Thyroid gland (tissue), 4 donors: ENCODE measurements at regions not wholly inside any gene's neighbourhood (a gene's known extent, or its start where the extent isn't known, plus 50 kb on each side); places are given as distances from the start of the nearest gene placed in this dataset.

Experiments
- DNase-seq, 2 donors: peaks; one replicate each; pipeline ENCODE4 v3.0.0-alpha.2; 2019
- H3K27ac ChIP-seq, 3 donors: fragments of 200-600 bp; sonication (generic); 1 replicate in 2 of 3; 2 replicates in 1 of 3; pipeline ENCODE4 v1.5.1; 2016 to 2019; ENCODE audit warnings: mild to moderate bottlenecking in 1 of 3, moderate library complexity in 1 of 3
- H3K27me3 ChIP-seq: fragments of 200-600 bp; sonication (generic); one replicate; pipeline ENCODE4 v1.5.1; 2019
- H3K36me3 ChIP-seq, 2 donors: fragments of 200-600 bp; sonication (generic); one replicate each; pipeline ENCODE4 v1.5.1; 2016 to 2019
- H3K4me1 ChIP-seq, 2 donors: fragments of 200-600 bp; sonication (generic); one replicate each; pipeline ENCODE4 v1.5.1; 2017 to 2019
- H3K4me3 ChIP-seq, 3 donors: fragments of 200-600 bp; sonication (generic); replicated peaks in 1 of 3; 1 replicate in 2 of 3; 2 replicates in 1 of 3; pipeline ENCODE4 v1.5.1; 2016; ENCODE audit warnings: mild to moderate bottlenecking in 1 of 3
- H3K9me3 ChIP-seq: fragments of 200-600 bp; sonication (generic); one replicate; pipeline ENCODE4 v1.5.1; 2017
- POLR2A ChIP-seq, 2 donors: fragments of 450-650 bp; IDR thresholded peaks; one replicate each; pipeline ENCODE4 v1.6.1; 2017; ENCODE audit warnings: antibody characterized with exemption in 2 of 2, mild to moderate bottlenecking in 2 of 2, moderate library complexity in 1 of 2
- WGBS, 2 donors: methylation state at CpG; one replicate each; pipeline ENCODE4 v1.1.5; 2017; 5-methylcytosine and 5-hydroxymethylcytosine counted together
- intact Hi-C: fragments of 100-400 bp; cut with DNase I; formaldehyde crosslinking; loops from one replicate; pipeline ENCODE4 v1.15.1; 2023
- TF ChIP-seq, protein P1 (sequence below), 6 experiments: fragments of 200-600 bp in 3 of 6; fragments of 450-650 bp in 3 of 6; sonication (generic) in 3 of 6; IDR thresholded peaks; one replicate each; pipeline ENCODE4 v1.5.1; 2016 to 2019; ENCODE audit warnings: antibody characterized with exemption in 6 of 6, mild to moderate bottlenecking in 2 of 6, inconsistent platforms in 1 of 6, moderate library complexity in 1 of 6

DNA sequence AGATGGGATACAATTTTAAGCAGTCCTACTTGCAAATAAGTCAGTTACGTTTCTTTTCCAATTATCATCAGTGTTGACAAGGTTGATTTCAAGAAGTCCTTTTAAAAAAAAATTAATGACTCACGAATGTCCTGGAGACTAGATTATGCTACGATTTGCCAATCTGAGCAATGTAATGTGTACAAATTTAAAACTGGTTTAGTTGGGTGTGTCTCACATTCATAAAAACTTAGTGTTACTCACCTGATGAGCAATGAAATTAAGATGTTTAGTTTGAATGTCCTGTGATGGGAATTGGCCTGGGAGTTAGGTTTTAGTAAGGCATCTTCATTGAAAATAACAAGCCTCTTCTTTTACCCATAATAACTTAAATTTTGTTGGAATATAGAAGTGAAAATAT lies 136.7 kb upstream of the POF1B start:
- TF ChIP-seq, protein P1, sequence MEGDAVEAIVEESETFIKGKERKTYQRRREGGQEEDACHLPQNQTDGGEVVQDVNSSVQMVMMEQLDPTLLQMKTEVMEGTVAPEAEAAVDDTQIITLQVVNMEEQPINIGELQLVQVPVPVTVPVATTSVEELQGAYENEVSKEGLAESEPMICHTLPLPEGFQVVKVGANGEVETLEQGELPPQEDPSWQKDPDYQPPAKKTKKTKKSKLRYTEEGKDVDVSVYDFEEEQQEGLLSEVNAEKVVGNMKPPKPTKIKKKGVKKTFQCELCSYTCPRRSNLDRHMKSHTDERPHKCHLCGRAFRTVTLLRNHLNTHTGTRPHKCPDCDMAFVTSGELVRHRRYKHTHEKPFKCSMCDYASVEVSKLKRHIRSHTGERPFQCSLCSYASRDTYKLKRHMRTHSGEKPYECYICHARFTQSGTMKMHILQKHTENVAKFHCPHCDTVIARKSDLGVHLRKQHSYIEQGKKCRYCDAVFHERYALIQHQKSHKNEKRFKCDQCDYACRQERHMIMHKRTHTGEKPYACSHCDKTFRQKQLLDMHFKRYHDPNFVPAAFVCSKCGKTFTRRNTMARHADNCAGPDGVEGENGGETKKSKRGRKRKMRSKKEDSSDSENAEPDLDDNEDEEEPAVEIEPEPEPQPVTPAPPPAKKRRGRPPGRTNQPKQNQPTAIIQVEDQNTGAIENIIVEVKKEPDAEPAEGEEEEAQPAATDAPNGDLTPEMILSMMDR (IDR thresholded peaks at IDR 0.05): no peak
- no peak for TF ChIP-seq POLR2A (IDR thresholded peaks at IDR 0.05)
- H3K27me3 ChIP-seq: no peaks in the 10 kb centered on the region
- 75 to 81% methylated on average over 3 of the region's 3 CpGs for WGBS, 2 donors
- H3K27ac ChIP-seq: no peak overlapping the region
- H3K9me3 ChIP-seq: no peaks in the 10 kb centered on the region
- no peak overlapping the region for H3K4me3 ChIP-seq
- intact Hi-C loops: no loop called here
- H3K36me3 ChIP-seq: no peaks in the 10 kb centered on the region
- no peaks in the 10 kb centered on the region for H3K4me1 ChIP-seq
- DNase-seq: no peak

DNA sequence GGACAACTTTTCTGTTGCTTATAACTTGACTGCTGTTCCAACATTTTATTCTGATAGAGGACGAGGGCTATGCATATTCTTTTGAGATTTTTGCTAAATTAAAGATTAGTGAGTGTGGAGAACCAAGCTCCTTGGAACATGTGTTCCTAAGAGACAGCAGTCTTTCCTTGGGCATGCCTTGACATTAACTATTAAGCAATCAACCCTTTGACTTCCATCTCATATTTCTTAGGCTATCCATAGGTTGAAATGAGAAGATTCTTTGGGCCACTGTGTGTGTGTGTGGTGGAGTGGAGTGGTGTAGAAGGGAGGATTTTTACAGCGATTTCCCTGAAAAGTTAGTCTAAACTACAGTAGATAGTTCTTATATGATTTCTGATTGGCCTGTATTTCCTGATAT lies 127.4 kb upstream of the POF1B start:
- Histone ChIP-seq H3K27me3 (no peaks in the 10 kb centered on the region), H3K36me3 (no peaks in the 10 kb centered on the region), H3K9me3 (no peaks in the 10 kb centered on the region), H3K4me1 (no peaks in the 10 kb centered on the region), H3K27ac (no peak overlapping the region), H3K4me3 (no peak overlapping the region)
- intact Hi-C loops: no loop called here
- DNase-seq: no peak
- TF ChIP-seq, protein P1 (IDR thresholded peaks at IDR 0.05): no peak
- TF ChIP-seq POLR2A (IDR thresholded peaks at IDR 0.05): no peak
- WGBS, 2 donors: 71 to 88% methylated on average over 2 of the region's 2 CpGs

DNA sequence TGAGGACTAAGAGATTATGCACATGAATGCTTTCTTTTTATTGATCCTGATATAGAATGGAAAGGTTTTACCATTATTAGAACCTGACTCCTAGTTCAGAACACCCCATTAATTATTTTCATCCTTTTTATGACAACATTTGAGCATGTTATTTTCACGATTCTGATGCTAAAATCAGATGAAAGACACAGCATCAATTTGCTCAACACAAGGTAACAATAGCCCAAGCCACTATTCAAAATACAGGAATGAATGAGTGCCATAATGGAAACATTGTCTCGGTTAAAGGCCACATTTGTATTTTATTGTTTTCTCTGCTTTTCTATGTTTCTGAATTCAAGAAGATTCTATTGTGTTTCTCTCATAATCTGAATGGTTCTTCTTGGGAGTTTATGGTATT lies 126.3 kb upstream of the POF1B start:
- WGBS, 2 donors: 81 to 83% methylated on average over 2 of the region's 2 CpGs
- Histone ChIP-seq H3K27me3 (no peaks in the 10 kb centered on the region), H3K36me3 (no peaks in the 10 kb centered on the region), H3K4me1 (no peaks in the 10 kb centered on the region), H3K9me3 (no peaks in the 10 kb centered on the region), H3K27ac (no peak overlapping the region), H3K4me3 (no peak overlapping the region)
- intact Hi-C loops: no loop called here
- no peak for DNase-seq
- no peak for TF ChIP-seq POLR2A (IDR thresholded peaks at IDR 0.05)
- TF ChIP-seq, protein P1 (IDR thresholded peaks at IDR 0.05): no peak

DNA sequence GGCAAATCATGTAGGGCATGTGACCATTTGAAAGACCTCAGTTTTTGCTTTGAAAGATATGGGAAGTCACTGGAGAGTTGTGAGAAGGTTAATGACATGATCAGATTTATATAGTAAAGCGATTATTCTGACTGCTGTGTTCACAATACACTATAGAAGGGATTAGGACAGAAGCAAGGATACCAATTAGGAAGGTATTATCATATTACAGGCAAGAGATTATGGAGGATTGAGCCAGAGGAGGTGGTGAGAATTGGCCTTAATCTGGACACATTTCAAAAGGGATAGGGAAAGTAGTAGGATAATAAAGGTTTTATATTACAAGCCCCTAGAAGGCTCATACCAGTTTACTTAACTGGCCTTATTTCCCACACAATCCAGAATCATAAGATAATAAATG lies 124.9 kb upstream of the POF1B start:
- TF ChIP-seq POLR2A (IDR thresholded peaks at IDR 0.05): no peak
- TF ChIP-seq, protein P1 (IDR thresholded peaks at IDR 0.05): no peak
- intact Hi-C loops: no loop called here
- H3K4me1 ChIP-seq: no peaks in the 10 kb centered on the region
- DNase-seq: no peak
- 65 to 68% methylated on average over 1 of the region's 1 CpG for WGBS, 2 donors
- no peak overlapping the region for H3K4me3 ChIP-seq
- no peaks in the 10 kb centered on the region for H3K36me3 ChIP-seq
- no peaks in the 10 kb centered on the region for H3K27me3 ChIP-seq
- no peaks in the 10 kb centered on the region for H3K9me3 ChIP-seq
- no peak overlapping the region for H3K27ac ChIP-seq

DNA sequence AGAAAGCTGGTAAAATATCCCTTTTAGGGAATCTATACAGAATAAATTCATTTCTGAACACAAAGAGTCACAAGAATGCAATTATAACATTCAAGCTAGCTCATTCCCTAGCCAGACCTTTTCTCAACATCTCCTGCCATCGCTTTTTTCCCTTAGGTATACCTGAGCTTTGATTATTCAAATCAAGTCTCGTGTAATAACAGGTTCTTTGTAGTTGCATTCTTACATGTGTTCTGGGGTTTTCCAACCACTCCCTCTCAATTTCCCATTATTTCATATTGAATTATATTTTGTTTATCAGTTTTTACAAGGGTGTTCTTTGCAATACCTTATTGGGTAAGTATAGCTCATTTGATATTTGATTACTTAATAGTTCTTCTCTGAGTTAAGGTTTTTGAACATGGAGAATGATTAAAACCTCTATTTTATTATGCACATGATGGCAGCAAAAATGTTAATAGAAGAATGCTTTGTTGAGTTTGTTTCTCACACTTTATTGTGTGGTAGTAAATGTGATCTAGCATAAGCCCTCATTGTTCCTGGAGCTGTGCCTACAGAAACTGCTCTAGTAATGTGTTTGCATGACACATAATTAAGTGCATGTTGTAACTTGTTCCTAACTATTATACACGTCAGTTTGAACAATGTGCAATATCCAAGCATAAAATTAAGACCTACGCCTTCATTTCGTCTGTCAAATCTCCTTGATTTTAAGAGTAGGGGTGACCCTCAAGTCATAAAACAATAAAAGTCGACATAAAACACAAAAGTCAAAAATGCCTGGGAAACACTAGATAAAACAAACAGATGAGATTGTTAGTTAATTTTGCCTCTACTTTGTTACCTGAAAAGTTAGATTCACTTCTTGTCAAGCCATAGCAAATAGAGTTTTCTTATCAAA lies 124.0 kb upstream of the POF1B start:
- 68 to 77% methylated on average over 6 of the region's 6 CpGs for WGBS, 2 donors
- DNase-seq: no peak
- no peaks in the 10 kb centered on the region for H3K27me3 ChIP-seq
- no peaks in the 10 kb centered on the region for H3K9me3 ChIP-seq
- no peak overlapping the region for H3K4me3 ChIP-seq
- intact Hi-C loops: no loop called here
- TF ChIP-seq POLR2A (IDR thresholded peaks at IDR 0.05): no peak
- TF ChIP-seq, protein P1 (IDR thresholded peaks at IDR 0.05): no peak
- H3K36me3 ChIP-seq: no peaks in the 10 kb centered on the region
- no peaks in the 10 kb centered on the region for H3K4me1 ChIP-seq
- no peak overlapping the region for H3K27ac ChIP-seq
